ENCODE measurements at regions not wholly inside any gene's neighbourhood (a gene's known extent, or its start where the extent isn't known, plus 50 kb on each side); places are given as distances from the start of the nearest gene placed in this dataset.

GRCh38 chr6:147700436-147701209, 192.1 kb downstream of the SAMD5 start:
- Histone ChIP-seq H3K9me3 (no peaks in the 10 kb centered on the region), H3K4me3 (no peak overlapping the region), H3K27me3 (no peaks in the 10 kb centered on the region), H3K4me1 (no peaks in the 10 kb centered on the region), H3K27ac (no peak overlapping the region), H3K36me3 (no peaks in the 10 kb centered on the region)
- 48 to 50% methylated on average over 5 of the region's 5 CpGs for WGBS, 2 donors
- no peak for DNase-seq (ENCODE audit: low spot score in 2 of 2)
- no peak for TF ChIP-seq POLR2A (IDR thresholded peaks at IDR 0.05)
- TF ChIP-seq EP300 (IDR thresholded peaks at IDR 0.05), result no peak
- no peak for TF ChIP-seq CTCF (IDR thresholded peaks at IDR 0.05)

GRCh38 chr6:147704691-147705090, 196.2 kb downstream of the SAMD5 start:
- H3K9me3 ChIP-seq, result no peaks in the 10 kb centered on the region
- H3K4me3 ChIP-seq, result no peak overlapping the region
- H3K4me1 ChIP-seq, result no peaks in the 10 kb centered on the region
- no peak overlapping the region for H3K27ac ChIP-seq
- WGBS, 2 donors, result 78 to 96% methylated on average over 5 of the region's 5 CpGs
- DNase-seq (ENCODE audit: low spot score in 2 of 2), result no peak
- no peaks in the 10 kb centered on the region for H3K27me3 ChIP-seq
- H3K36me3 ChIP-seq, result no peaks in the 10 kb centered on the region
- TF ChIP-seq EP300 (IDR thresholded peaks at IDR 0.05) (no peak), POLR2A (IDR thresholded peaks at IDR 0.05) (no peak), CTCF (IDR thresholded peaks at IDR 0.05) (no peak)

- Histone ChIP-seq H3K27me3 (no peaks in the 10 kb centered on the region), H3K4me3 (no peak overlapping the region), H3K27ac (no peak overlapping the region), H3K36me3 (no peaks in the 10 kb centered on the region), H3K4me1 (no peaks in the 10 kb centered on the region), H3K9me3 (peaks cover 0 to 3% (median 0%) of the 10 kb centered on the region in 4 donors)
- no peak for DNase-seq (ENCODE audit: low spot score in 2 of 2)
- TF ChIP-seq EP300 (IDR thresholded peaks at IDR 0.05), result no peak
- no peak for TF ChIP-seq POLR2A (IDR thresholded peaks at IDR 0.05)
- TF ChIP-seq CTCF (IDR thresholded peaks at IDR 0.05), result no peak
These were observed 199.0 kb downstream of the SAMD5 start for GRCh38 chr6:147707524-147707923.

- TF ChIP-seq EP300 (IDR thresholded peaks at IDR 0.05) (no peak), POLR2A (IDR thresholded peaks at IDR 0.05) (no peak), CTCF (IDR thresholded peaks at IDR 0.05) (no peak)
- 97 to 100% methylated on average over 3 of the region's 3 CpGs for WGBS, 2 donors
- peaks cover 0 to 3% (median 0%) of the 10 kb centered on the region in 4 donors for H3K9me3 ChIP-seq
- no peak for DNase-seq (ENCODE audit: low spot score in 2 of 2)
- no peaks in the 10 kb centered on the region for H3K36me3 ChIP-seq
- H3K4me1 ChIP-seq, result no peaks in the 10 kb centered on the region
- no peaks in the 10 kb centered on the region for H3K27me3 ChIP-seq
- no peak overlapping the region for H3K4me3 ChIP-seq
- no peak overlapping the region for H3K27ac ChIP-seq
These were observed 199.7 kb downstream of the SAMD5 start for GRCh38 chr6:147708170-147708569.

- no peaks in the 10 kb centered on the region for H3K4me1 ChIP-seq
- H3K9me3 ChIP-seq, result peaks cover 0 to 3% (median 0%) of the 10 kb centered on the region in 4 donors
- H3K27ac ChIP-seq, result no peak overlapping the region
- no peaks in the 10 kb centered on the region for H3K36me3 ChIP-seq
- DNase-seq (ENCODE audit: low spot score in 2 of 2), result no peak
- TF ChIP-seq EP300 (IDR thresholded peaks at IDR 0.05) (no peak), CTCF (IDR thresholded peaks at IDR 0.05) (no peak)
- H3K27me3 ChIP-seq, result no peaks in the 10 kb centered on the region
- H3K4me3 ChIP-seq, result no peak overlapping the region
- WGBS, 2 donors, result 76 to 79% methylated on average over 6 of the region's 6 CpGs
These were observed 201.1 kb downstream of the SAMD5 start for GRCh38 chr6:147709396-147710272.

Data from tibial nerve (tissue), 4 donors.